ENCODE measurements at regions not wholly inside any gene's neighbourhood (a gene's known extent, or its start where the extent isn't known, plus 50 kb on each side); places are given as distances from the start of the nearest gene placed in this dataset.
A peak's percentile ranks its signal among the peaks of the same experiment; 100 is the strongest.
"Not testable (repeated sequence)": the region's sequence is repeated elsewhere in the genome, so short reads cannot be mapped to it uniquely, and the experiment has no call there.

GRCh38 chr10:55630491-55631056 lies 730.5 kb downstream of the ZWINT start:
- TF ChIP-seq JUND (IDR thresholded peaks at IDR 0.05; ENCODE audit: low read depth), result no peak
- no peak for DNase-seq (ENCODE audit: low read depth in 1 of 2, low spot score in 1 of 2)
- in situ Hi-C loops (cut with HindIII; ENCODE audit: low pct_unique_long_range_greater_than_20kb, low sequenced_read_pairs), result no loop called here

DNA sequence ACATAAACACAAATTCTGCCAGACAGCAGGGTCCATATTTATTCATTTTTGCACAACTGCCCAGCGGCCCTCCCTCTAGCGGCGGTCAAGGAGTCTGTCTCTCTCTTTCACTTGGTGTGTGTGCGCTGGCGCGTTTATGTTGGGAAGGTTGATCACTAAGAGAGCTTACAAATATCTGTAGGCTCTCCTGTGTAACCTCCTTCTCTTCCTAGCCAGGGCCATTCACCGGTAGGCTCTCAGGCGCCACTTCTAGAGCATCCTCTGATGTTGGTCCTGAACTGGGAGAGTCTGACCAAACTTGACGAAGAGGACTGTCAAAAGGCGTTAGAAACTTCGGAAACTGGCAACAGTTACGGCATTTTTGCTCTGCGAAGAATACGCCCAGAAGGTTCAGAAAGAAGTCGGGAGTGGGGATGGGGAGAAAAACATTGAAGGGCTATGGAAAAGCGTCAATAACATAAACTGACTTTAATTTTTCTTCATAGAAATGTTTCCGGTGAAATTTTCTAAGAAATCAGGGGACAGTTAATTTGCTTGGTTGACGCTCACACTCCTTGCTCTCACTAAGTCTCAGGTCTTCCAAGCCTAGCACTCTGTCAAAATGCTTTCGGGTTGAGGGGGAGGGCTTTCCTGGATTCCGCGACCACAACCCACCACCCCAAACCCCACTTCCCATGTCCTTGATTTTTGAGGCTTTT lies 731.1 kb downstream of the ZWINT start:
- no peak for TF ChIP-seq JUND (IDR thresholded peaks at IDR 0.05; ENCODE audit: low read depth)
- DNase-seq (ENCODE audit: low read depth in 1 of 2, low spot score in 1 of 2), result no peak
- in situ Hi-C loops (cut with HindIII; ENCODE audit: low pct_unique_long_range_greater_than_20kb, low sequenced_read_pairs), result no loop called here

DNA sequence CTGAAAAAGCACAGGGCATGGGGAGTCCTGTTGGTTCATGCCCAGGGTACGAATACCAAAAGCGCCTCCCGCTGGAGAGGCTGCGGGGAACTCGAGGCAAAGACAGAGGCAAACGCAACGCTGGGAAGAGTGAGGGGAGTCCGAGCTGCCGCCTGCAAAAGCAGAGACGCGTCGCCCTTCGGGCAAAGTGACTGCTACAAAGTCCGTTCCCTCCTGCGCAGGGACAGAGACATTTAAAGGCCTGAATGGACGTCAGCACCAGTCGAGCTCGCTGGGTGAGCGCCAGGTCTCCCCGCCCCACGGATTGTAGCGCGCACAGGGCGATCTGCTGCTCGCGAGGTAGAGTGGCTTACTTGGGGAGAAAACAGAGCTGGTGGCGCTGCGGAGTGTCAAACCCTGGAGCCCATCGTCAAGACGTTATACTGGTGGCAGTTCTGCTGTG lies 732.8 kb downstream of the ZWINT start:
- peak in 1 of 2 experiments; percentile 30 for DNase-seq (ENCODE audit: low read depth in 1 of 2, low spot score in 1 of 2)
- in situ Hi-C loops (cut with HindIII; ENCODE audit: low pct_unique_long_range_greater_than_20kb, low sequenced_read_pairs), result no loop called here
- no peak for TF ChIP-seq JUND (IDR thresholded peaks at IDR 0.05; ENCODE audit: low read depth)

- in situ Hi-C loops (cut with HindIII; ENCODE audit: low pct_unique_long_range_greater_than_20kb, low sequenced_read_pairs), result no loop called here
- TF ChIP-seq JUND (IDR thresholded peaks at IDR 0.05; ENCODE audit: low read depth), result no peak
- no peak for DNase-seq (ENCODE audit: low read depth in 1 of 2, low spot score in 1 of 2)
Observed at GRCh38 chr10:55627501-55628051, 733.5 kb downstream of the ZWINT start.

GRCh38 chr10:55601690-55602478 lies 759.2 kb downstream of the ZWINT start:
- in situ Hi-C loops (cut with HindIII; ENCODE audit: low pct_unique_long_range_greater_than_20kb, low sequenced_read_pairs); DNase-seq (ENCODE audit: low read depth in 1 of 2, low spot score in 1 of 2): not testable (repeated sequence)

GRCh38 chr10:55551603-55552002 lies 750.6 kb upstream of the PCDH15 start:
- no peak for TF ChIP-seq JUND (IDR thresholded peaks at IDR 0.05; ENCODE audit: low read depth)
- in situ Hi-C loops (cut with HindIII; ENCODE audit: low pct_unique_long_range_greater_than_20kb, low sequenced_read_pairs), result no loop called here

GRCh38 chr10:55550236-55550635 lies 749.2 kb upstream of the PCDH15 start:
- in situ Hi-C loops (cut with HindIII; ENCODE audit: low pct_unique_long_range_greater_than_20kb, low sequenced_read_pairs), result no loop called here
- DNase-seq (ENCODE audit: low read depth in 1 of 2, low spot score in 1 of 2), result no peak
- no peak for TF ChIP-seq JUND (IDR thresholded peaks at IDR 0.05; ENCODE audit: low read depth)

More at GRCh38 chr10:55551603-55552002, 750.6 kb upstream of the PCDH15 start:
- DNase-seq (ENCODE audit: low read depth in 1 of 2, low spot score in 1 of 2), result no peak

GRCh38 chr10:55537497-55537896 lies 736.5 kb upstream of the PCDH15 start:
- DNase-seq (ENCODE audit: low read depth in 1 of 2, low spot score in 1 of 2); in situ Hi-C loops (cut with HindIII; ENCODE audit: low pct_unique_long_range_greater_than_20kb, low sequenced_read_pairs): not testable (repeated sequence)

DNA sequence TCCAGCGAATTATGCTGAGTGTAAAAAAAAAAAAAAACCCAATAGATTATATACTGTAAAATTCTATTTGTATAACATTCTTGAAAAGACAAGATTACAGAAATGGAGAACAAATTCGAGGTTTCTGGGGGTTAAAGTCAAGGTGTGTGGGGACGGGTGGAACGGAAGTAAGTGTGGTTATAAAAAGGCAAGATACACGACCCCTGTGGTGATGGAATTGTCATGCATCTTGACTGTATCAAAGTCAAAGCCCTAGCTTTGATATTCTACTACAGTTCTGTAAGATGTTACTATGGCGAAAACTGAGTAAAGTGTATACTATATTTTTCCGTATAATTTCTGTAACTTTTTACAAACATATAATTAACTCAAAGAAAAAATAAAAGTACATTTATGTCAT lies 718.2 kb upstream of the PCDH15 start:
- TF ChIP-seq JUND (IDR thresholded peaks at IDR 0.05; ENCODE audit: low read depth), result no peak
- no peak for DNase-seq (ENCODE audit: low read depth in 1 of 2, low spot score in 1 of 2)

DNA sequence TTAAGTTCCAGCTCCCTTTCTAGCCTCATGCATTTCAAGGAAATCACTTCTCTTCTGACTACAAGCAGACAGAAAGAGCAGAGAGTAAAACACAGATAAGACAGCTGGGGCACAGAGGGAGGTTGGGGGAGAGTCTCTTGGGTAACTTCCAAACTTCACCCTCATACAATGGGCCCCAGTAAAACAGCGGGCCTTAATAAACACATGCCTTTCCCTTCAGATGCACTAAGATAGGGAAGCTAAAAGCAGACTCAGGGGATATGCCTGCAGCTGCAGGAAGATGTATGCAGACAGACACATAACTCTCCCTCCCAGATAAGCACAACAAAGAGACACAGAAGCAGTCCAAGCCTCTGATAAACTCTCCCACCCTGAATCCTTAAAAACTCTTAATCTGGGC lies 717.4 kb upstream of the PCDH15 start:
- DNase-seq (ENCODE audit: low read depth in 1 of 2, low spot score in 1 of 2); in situ Hi-C loops (cut with HindIII; ENCODE audit: low pct_unique_long_range_greater_than_20kb, low sequenced_read_pairs): not testable (repeated sequence)

More for the DNA sequence above, 718.2 kb upstream of the PCDH15 start:
- in situ Hi-C loops (cut with HindIII; ENCODE audit: low pct_unique_long_range_greater_than_20kb, low sequenced_read_pairs), result no loop called here

DNA sequence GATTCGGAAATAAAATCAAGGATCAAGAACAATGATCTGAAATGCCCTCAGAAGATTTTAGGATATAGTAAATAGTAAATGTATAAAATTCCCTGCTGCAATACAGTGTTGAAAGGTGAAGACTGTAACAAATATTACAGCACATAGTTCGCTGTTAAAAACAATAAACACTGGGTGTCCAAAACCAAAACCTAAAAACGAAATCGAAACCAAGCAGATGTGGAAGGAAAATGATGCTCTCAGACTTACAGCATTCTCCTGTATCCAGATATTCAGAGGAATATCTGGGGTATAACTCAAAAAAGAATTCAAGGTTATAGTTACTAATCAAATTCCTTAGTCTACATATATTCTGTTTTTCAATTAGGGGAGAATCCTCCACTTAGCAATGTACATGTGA lies 708.1 kb upstream of the PCDH15 start:
- in situ Hi-C loops (cut with HindIII; ENCODE audit: low pct_unique_long_range_greater_than_20kb, low sequenced_read_pairs), result no loop called here
- TF ChIP-seq JUND (IDR thresholded peaks at IDR 0.05; ENCODE audit: low read depth), result no peak
- DNase-seq (ENCODE audit: low read depth in 1 of 2, low spot score in 1 of 2), result peak in 1 of 2 experiments; percentile 8

DNA sequence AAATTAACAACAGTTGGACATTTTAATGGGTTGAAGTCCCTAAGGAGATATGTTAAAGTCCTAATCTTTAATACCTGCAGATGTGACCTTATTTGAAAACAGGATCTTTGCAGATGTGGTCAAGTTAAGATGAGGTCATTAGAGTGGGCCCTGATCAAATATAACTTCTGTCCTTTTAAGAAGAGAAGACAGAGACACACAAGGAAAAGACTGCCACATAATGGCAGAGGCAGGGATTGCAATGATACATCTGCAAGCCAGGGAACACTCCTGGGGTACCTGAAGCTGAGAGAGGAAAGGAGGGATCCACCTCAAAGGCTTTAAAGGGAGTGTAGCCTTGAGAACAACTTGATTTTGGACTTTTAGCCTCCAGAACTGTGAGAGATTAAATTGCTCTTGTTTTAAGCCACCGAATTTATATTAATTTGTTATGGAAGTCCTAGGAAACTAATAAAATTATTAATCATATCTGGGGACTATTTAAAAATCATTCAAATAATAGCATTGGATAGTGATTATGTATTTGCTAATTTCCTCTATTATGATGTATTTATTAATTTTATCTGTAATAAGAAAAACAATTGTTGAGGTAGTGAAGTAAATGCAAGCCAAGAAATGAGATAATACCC lies 700.0 kb upstream of the PCDH15 start:
- DNase-seq (ENCODE audit: low read depth in 1 of 2, low spot score in 1 of 2), result peak; percentile 22 to 77
- in situ Hi-C loops (cut with HindIII; ENCODE audit: low pct_unique_long_range_greater_than_20kb, low sequenced_read_pairs), result no loop called here
- TF ChIP-seq JUND (IDR thresholded peaks at IDR 0.05; ENCODE audit: low read depth), result no peak
